Skin of body (tissue), 1 donor: ENCODE measurements at regions not wholly inside any gene's neighbourhood (a gene's known extent, or its start where the extent isn't known, plus 50 kb on each side); places are given as distances from the start of the nearest gene placed in this dataset.

Source experiments
- DNase-seq: peaks from one replicate; lab custom pipeline; 2025; lab: John Stamatoyannopoulos, UW

GRCh38 chr6:40722553-40723258 is 135.5 kb upstream of the LRFN2 start:
- DNase-seq = no peak

- DNase-seq = no peak
Observed at GRCh38 chr6:40722091-40722490, 134.9 kb upstream of the LRFN2 start.

GRCh38 chr6:40721271-40721952 is 134.2 kb upstream of the LRFN2 start:
- DNase-seq = peak; percentile 47

- no peak for DNase-seq
Observed at GRCh38 chr6:40720375-40720748, 133.2 kb upstream of the LRFN2 start.

GRCh38 chr6:40719671-40720374 is 132.7 kb upstream of the LRFN2 start:
- DNase-seq = peak; percentile 68

- no peak for DNase-seq
Observed at GRCh38 chr6:40718401-40718800, 131.2 kb upstream of the LRFN2 start.

GRCh38 chr6:40717411-40718057 is 130.4 kb upstream of the LRFN2 start:
- no peak for DNase-seq

- no peak for DNase-seq
Observed at GRCh38 chr6:40715570-40716403, 128.6 kb upstream of the LRFN2 start.

- DNase-seq = no peak
Observed at GRCh38 chr6:40714576-40715564, 127.7 kb upstream of the LRFN2 start.

GRCh38 chr6:40714143-40714542 is 127.0 kb upstream of the LRFN2 start:
- no peak for DNase-seq

GRCh38 chr6:40713002-40713719 is 126.0 kb upstream of the LRFN2 start:
- peak; percentile 15 for DNase-seq

GRCh38 chr6:40710626-40711330 is 123.6 kb upstream of the LRFN2 start:
- DNase-seq = no peak

GRCh38 chr6:40708049-40708448 is 120.9 kb upstream of the LRFN2 start:
- no peak for DNase-seq

- no peak for DNase-seq
Observed at GRCh38 chr6:40706178-40706577, 119.0 kb upstream of the LRFN2 start.

- DNase-seq = no peak
Observed at GRCh38 chr6:40705354-40705753, 118.2 kb upstream of the LRFN2 start.

- DNase-seq = no peak
Observed at GRCh38 chr6:40701352-40702007, 114.3 kb upstream of the LRFN2 start.

GRCh38 chr6:40700006-40700580 is 112.9 kb upstream of the LRFN2 start:
- no peak for DNase-seq
